HG03571 (cell line): ENCODE measurements at regions not wholly inside any gene's neighbourhood (a gene's known extent, or its start where the extent isn't known, plus 50 kb on each side); places are given as distances from the start of the nearest gene placed in this dataset.
"Not testable (repeated sequence)": the region's sequence is repeated elsewhere in the genome, so short reads cannot be mapped to it uniquely, and the experiment has no call there.

Source experiments
- ATAC-seq: cut with Tn5 transposase; IDR thresholded peaks from one replicate; pipeline ENCODE4 v1.9.1; 2021; ENCODE audit not compliant: unreplicated experiment

DNA sequence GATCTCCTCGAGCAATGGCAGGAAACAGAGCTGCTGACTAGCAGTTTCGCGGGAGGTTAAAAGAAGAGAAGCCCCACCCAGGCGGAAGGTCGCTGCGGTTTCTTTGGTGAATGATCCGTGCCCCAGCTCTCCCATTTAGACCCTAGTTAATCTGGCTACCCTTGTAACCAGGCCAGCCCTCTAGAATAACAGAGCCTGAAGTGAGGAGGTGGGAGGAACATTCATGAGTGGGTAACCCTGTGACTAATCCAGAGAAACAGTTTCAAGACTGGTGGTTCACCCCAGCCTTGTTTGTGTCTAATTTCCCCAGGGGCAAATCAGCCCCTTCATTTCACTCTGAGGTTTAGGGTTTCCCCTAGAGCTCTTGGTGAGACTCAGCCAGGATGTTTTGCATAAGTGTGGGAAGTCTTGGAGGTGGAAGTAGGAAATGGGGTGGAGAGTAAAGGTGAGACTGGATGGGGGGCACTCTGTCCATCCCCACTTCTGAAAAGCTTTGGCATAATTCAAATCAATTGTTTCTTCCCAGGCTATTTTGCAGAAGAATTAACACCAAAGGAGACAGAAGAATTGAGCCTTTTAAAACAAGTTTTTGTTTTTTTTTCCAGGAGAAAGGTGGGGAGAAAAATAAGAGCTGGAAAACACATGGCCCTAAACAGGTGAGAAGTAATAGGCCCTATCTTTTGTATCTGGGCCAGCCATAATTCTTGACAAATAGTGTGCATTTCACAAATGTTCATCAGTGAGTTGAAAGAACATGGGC, 303.1 kb downstream of the RPLP1 start:
- peak; percentile 88 for ATAC-seq

- no peak for ATAC-seq
Observed at GRCh38 chr15:69756440-69756839, 303.8 kb downstream of the RPLP1 start.

- ATAC-seq, result no peak
Observed at GRCh38 chr15:69757186-69757585, 304.6 kb downstream of the RPLP1 start.

DNA sequence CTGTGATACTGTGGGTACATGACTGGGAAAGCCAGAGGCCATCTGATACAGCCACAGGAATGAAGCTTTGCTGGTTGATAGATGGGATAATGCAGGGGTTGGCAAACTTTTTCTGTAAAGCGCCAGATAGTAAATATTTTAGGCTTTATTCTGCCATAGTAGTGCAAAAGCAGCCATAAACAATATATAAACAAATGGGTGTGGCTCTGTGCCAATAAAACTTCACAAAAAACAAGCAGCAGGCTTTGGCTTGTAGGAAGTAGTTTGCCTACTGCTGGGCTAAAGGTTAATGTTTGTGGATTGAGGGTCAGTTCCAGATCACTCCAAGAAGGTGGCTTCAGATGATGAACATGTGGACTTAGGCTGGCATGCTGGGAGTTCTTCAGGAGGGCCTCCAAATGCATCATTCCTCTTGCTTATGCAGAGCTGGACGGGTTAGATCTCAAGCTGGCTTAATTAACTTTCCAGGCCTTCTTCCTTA, 305.7 kb downstream of the RPLP1 start:
- ATAC-seq, result no peak

DNA sequence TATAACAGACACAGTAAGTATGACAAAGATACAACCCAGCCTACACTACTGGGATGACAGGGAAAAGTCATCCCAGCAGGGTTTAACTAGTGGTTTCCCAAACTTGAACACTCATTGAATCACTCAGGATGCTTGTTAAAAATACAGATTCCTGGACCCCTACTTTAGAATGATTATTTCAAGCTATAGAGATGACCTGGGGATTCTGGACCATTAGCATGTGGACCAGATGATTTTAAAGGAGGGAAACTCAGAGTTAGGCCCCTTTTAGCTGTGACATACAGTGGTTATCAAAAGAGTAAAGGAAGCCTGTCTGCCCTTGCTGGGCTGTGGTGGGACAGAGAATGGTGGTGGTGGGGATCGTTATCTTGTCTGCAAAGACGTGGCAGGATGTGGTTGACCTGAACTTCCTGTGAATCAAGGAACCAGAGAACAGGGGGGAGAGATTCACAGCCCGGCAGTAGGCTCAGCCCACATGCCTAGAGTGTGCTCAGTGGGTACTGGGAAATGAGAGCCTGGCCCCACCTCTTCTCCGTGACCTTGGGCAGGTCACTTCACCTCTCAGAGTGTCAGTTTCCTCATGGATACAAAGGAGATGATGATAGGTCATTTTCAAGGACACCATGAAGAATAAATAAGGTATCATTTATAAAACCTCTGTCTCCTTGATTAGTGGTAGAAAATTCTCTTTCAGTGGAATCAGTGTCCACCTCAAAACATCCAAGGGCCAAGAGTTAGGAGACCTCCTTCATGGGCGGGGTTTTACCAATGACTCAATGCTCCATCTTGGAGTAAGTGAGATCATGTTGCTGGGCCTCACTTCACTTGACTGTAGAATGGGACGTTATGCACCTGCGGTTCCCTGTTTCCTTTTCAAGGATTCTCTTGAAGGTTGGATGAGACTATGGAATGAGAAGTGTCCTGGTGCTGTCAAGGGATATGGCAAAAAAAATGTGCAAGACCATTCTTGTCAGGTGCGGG, 306.5 kb downstream of the RPLP1 start:
- peak; percentile 40 for ATAC-seq

- ATAC-seq, result no peak
Observed at GRCh38 chr15:69760258-69760845, 307.7 kb downstream of the RPLP1 start.

- ATAC-seq, result no peak
Observed at GRCh38 chr15:69760890-69761568, 308.4 kb downstream of the RPLP1 start.

GRCh38 chr15:69762373-69763148, 309.9 kb downstream of the RPLP1 start:
- no peak for ATAC-seq

DNA sequence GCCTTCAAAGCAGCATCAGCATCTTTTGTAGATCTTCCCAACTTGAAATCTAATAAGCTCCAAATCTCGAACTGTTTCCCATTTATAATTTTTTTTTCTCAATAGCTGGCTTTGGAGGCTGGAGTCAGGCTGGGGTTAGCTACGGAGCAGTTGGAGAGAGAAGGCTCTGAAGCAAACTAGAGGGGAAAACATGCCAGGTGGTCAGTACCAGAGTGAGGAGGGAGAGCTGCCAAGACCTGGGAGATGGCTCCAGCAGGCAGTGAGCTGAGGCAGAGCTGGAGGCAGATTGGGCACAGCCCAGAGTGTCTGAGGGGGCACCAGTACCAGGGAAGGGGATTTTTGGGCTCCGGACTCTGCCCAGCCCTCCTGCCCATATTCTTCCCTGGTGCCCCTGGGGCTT, 311.2 kb downstream of the RPLP1 start:
- no peak for ATAC-seq

DNA sequence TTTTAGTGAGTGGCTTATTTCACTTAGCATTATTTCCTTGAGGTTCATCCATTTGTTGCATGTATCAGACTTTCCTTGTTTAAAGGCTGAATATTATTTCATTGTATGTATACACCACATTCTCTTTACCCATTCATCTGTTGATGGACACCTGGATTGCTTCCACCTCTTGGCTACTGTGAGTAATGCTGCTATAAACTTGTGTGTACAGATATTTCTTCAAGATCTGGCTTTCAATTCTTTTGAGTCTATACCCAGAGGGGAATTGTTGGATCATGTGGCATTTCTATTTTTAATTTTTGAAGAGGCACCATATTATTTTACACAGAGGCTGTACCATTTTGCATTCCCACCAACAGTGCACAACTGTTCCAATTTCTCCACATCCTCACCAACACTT, 313.5 kb downstream of the RPLP1 start:
- no peak for ATAC-seq

DNA sequence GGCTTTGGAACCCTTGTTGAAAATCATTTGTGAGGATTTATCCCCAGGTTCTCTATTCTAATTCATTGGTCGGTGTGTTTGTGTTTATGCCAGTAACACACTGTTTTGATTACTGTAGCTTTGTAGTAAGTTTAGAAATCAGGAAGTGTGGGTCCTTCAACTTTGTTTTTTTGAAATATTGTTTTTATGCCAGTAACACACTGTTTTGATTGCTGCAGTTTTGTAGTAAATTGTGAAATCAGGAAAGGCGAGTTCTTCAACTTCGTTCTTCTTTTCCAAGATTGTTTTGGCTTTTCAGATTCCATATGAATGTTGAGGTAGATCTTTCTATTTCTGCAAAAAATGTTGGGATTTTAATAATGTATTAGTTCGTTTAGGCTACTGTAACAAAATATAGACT, 314.6 kb downstream of the RPLP1 start:
- no peak for ATAC-seq

DNA sequence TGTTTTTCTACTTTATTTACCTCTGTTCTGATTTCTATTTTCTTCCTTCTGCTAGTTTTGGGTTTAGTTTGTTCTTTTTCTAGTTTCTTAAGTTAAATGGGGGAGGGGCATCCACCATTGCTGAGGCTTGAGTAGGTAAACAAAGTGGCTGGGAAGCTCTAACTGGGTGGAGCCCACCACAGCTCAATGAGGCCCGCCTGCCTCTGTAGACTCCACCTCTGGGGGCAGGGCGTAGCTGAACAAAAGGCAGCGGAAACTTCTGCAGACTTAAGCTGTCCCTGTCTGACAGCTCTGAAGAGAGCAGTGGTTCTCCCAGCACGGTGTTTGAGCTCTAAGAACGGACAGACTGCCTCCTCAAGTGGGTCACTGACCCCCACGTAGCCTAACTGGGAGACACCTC, 316.7 kb downstream of the RPLP1 start:
- not testable (repeated sequence) for ATAC-seq

GRCh38 chr15:69774258-69774657, 321.6 kb downstream of the RPLP1 start:
- ATAC-seq, result not testable (repeated sequence)

- ATAC-seq, result not testable (repeated sequence)
Observed at GRCh38 chr15:69774711-69775110, 322.1 kb downstream of the RPLP1 start.

DNA sequence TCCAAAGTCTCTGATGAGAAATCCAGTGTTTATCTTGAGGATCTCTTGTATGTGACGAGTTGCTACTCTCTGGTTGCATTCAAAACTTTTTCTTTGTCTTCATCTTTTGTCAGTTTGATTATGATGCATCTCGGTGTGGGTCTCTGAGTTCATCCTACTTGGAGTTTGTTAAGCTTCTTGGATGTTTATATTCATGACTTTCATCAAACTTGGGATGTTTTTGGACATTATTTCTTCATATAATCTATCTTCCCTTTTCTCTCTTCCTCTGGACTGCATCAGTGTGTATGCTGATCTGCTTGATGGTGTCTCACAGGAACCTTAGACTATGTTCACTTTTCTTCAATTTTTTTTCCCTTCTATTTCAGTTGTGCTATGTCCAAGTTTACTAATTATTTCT, 320.4 kb downstream of the TLE3 start:
- ATAC-seq, result no peak

DNA sequence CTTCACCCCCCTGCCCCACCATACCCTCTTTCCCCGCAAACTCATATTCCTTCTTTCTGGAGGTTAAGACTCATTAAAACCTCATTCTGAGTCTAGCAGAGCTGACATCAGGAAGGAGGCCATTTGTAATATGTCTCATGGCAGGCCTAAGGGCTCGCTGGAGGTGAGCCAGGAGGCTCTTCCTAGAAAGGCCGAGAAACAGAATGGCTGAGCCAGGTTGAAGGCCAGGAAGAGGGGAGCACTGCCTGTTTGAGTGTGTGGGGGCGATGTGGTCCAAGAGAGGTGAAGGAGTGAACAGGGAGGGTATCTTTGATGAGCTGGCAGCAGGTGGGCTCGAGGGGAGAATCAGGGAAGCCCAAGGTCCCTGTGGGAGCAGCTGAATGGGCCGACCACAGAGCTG, 317.3 kb downstream of the TLE3 start:
- ATAC-seq, result no peak

GRCh38 chr15:69780981-69781380, 316.7 kb downstream of the TLE3 start:
- ATAC-seq, result no peak

GRCh38 chr15:69781411-69782125, 316.1 kb downstream of the TLE3 start:
- ATAC-seq, result no peak

GRCh38 chr15:69782139-69782658, 315.5 kb downstream of the TLE3 start:
- ATAC-seq, result no peak
